ENCODE measurements at regions not wholly inside any gene's neighbourhood (a gene's known extent, or its start where the extent isn't known, plus 50 kb on each side); places are given as distances from the start of the nearest gene placed in this dataset.

DNA sequence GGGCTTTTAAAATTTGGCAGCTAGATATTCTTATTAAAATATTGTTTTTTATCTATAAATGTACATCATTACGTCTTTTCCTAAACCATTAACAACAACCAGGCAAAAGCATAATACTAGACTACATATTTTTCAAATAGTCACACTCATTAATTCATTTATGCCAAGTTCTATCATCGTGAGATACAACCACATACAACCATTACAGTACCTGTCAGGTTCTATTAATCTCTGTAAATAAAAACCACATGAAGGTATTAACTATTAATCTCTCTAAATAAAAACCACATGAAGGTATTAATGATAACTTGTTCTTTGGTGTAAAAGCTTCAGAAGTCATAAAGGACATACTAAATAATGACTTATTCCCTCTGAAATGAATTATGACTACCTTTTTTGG, 432.7 kb downstream of the TMX3 start:
- TF ChIP-seq, protein P1, sequence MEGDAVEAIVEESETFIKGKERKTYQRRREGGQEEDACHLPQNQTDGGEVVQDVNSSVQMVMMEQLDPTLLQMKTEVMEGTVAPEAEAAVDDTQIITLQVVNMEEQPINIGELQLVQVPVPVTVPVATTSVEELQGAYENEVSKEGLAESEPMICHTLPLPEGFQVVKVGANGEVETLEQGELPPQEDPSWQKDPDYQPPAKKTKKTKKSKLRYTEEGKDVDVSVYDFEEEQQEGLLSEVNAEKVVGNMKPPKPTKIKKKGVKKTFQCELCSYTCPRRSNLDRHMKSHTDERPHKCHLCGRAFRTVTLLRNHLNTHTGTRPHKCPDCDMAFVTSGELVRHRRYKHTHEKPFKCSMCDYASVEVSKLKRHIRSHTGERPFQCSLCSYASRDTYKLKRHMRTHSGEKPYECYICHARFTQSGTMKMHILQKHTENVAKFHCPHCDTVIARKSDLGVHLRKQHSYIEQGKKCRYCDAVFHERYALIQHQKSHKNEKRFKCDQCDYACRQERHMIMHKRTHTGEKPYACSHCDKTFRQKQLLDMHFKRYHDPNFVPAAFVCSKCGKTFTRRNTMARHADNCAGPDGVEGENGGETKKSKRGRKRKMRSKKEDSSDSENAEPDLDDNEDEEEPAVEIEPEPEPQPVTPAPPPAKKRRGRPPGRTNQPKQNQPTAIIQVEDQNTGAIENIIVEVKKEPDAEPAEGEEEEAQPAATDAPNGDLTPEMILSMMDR (IDR thresholded peaks at IDR 0.05; ENCODE audit: insufficient read depth, low read length, severe bottlenecking): no peak
- no peaks in the 10 kb centered on the region for H3K36me3 ChIP-seq (ENCODE audit: control insufficient read depth, insufficient read depth, low read length)
- peaks cover 1% of the 10 kb centered on the region for H3K27me3 ChIP-seq (ENCODE audit: control insufficient read depth, insufficient read depth, low read length)
- no peak for DNase-seq (ENCODE audit: low read depth)
- H3K4me3 ChIP-seq (ENCODE audit: low read depth, low read length): no peak overlapping the region
- no peak for FAIRE-seq

DNA sequence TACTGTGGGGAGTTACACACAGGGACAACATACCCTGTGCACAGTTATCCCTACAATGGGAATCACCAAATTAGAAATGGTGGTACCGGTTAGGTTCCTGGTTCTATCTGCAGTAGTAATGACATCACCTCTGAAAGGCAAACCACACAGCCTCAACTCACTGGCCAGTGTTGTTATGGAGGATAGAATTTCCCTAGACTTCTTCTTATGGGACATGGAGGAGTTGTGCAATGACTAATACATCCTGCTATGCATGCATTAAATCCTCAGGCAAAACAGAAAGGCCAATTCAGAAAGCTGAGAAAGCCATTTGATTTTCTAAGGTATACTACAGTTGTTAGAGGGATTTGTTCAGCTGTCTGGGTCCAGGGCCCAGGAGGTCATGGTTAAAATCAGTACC, 439.3 kb downstream of the TMX3 start:
- DNase-seq (ENCODE audit: low read depth) (peak; percentile 88), FAIRE-seq (peak; percentile 94)
- no peaks in the 10 kb centered on the region for H3K36me3 ChIP-seq (ENCODE audit: control insufficient read depth, insufficient read depth, low read length)
- H3K4me3 ChIP-seq (ENCODE audit: low read depth, low read length): no peak overlapping the region
- TF ChIP-seq, protein P1 (IDR thresholded peaks at IDR 0.05; ENCODE audit: insufficient read depth, low read length, severe bottlenecking): no peak
- H3K27me3 ChIP-seq (ENCODE audit: control insufficient read depth, insufficient read depth, low read length): peaks cover 1% of the 10 kb centered on the region

DNA sequence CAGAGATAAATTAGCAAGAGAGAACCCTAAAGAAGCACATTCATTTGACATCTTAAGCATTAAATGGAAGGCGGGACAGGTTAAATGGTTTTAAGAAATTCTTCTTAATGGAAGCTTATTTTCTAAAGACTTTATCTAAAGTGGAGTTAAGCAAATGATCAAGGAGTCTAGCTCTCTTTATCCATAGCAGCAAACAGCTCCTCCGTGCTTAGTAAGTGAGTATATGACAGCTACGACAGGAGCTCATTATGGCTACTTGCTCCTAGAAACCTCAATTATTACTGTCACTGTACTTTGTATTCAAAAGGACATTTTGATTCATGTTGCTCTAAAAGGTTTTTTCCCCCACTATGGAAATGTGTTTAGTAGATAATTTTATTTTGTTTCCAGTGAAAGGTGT, 444.9 kb downstream of the TMX3 start:
- TF ChIP-seq, protein P1 (IDR thresholded peaks at IDR 0.05; ENCODE audit: insufficient read depth, low read length, severe bottlenecking): no peak
- FAIRE-seq: no peak
- DNase-seq (ENCODE audit: low read depth): no peak
- H3K27me3 ChIP-seq (ENCODE audit: control insufficient read depth, insufficient read depth, low read length): no peaks in the 10 kb centered on the region
- H3K36me3 ChIP-seq (ENCODE audit: control insufficient read depth, insufficient read depth, low read length): no peaks in the 10 kb centered on the region
- H3K4me3 ChIP-seq (ENCODE audit: low read depth, low read length): no peak overlapping the region

DNA sequence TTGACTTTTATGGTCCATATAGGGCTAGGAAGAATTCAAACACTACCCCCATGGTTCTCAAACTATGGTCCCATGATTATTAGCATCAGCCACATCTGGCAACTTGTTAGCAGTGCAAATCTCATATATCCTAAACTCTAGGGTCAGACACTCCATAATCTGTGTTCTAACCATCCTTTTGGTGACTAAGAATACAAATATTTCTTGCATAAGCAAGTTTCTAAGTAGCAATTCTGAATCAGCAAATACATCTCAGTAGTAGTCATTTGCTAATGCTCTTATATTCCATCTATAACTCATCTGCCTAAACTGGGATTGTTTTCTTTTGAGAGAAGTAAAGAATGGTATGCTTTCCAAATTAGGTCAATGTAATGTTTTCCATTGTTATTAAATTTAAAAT, 447.3 kb downstream of the TMX3 start:
- no peaks in the 10 kb centered on the region for H3K27me3 ChIP-seq (ENCODE audit: control insufficient read depth, insufficient read depth, low read length)
- FAIRE-seq (no peak), DNase-seq (ENCODE audit: low read depth) (peak; percentile 76)
- H3K36me3 ChIP-seq (ENCODE audit: control insufficient read depth, insufficient read depth, low read length): no peaks in the 10 kb centered on the region
- TF ChIP-seq, protein P1 (IDR thresholded peaks at IDR 0.05; ENCODE audit: insufficient read depth, low read length, severe bottlenecking): no peak
- no peak overlapping the region for H3K4me3 ChIP-seq (ENCODE audit: low read depth, low read length)

DNA sequence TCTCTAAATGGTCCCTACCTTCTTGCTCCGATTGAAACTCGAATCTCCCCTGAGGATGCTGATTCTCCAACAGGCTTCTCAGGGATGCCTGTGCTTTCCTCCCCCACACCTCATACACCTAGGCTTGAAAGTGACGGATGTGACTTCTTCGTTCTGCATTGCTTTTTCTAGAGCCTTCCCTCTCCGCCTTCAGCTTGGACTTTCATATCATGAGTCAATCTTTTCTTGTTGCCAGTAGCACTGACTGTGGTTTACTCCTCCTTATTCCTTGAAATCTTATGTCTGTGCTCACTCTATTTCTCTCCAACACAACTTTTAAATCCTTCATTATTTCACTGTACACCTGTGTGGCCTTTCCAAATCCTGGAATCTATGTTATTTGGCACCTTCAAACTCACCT, 451.4 kb downstream of the TMX3 start:
- H3K4me3 ChIP-seq (ENCODE audit: low read depth, low read length): no peak overlapping the region
- no peaks in the 10 kb centered on the region for H3K36me3 ChIP-seq (ENCODE audit: control insufficient read depth, insufficient read depth, low read length)
- H3K27me3 ChIP-seq (ENCODE audit: control insufficient read depth, insufficient read depth, low read length): no peaks in the 10 kb centered on the region
- FAIRE-seq: no peak
- DNase-seq (ENCODE audit: low read depth): peak; percentile 53
- TF ChIP-seq, protein P1 (IDR thresholded peaks at IDR 0.05; ENCODE audit: insufficient read depth, low read length, severe bottlenecking): no peak

DNA sequence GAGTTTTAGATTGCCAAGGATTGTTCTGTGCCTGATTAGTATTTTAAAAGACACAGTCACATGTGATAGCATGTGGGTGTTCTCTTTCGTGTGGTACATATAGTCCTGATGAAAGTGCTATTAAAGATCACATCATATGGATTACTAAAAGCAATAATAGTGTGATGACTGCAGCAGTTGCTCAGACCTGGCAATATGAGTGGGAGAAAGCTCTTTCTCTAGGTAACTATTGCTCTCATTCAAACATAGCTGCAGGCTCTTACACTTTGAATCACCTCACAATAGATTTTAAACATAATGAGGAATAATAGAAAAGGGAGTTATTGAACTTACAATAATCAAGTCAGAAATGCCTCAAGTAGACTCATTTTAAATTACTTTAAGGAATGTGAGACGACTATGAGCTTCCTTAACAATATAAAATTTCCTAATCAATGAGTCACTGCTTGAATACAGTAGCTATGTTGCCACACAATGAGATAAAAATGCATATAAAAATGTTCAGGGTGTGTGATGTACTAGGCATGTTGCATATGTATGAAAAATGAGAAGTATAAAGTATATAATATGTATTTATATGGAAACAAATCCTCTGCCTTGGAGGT, 452.1 kb downstream of the TMX3 start:
- Histone ChIP-seq H3K4me3 (ENCODE audit: low read depth, low read length) (no peak overlapping the region), H3K36me3 (ENCODE audit: control insufficient read depth, insufficient read depth, low read length) (no peaks in the 10 kb centered on the region), H3K27me3 (ENCODE audit: control insufficient read depth, insufficient read depth, low read length) (no peaks in the 10 kb centered on the region)
- DNase-seq (ENCODE audit: low read depth): peak; percentile 92
- FAIRE-seq: no peak
- TF ChIP-seq, protein P1 (IDR thresholded peaks at IDR 0.05; ENCODE audit: insufficient read depth, low read length, severe bottlenecking): no peak
